NCI-H2081 treated with DMSO at 0.1 percent for 48 hours (cell line): ENCODE measurements at regions not wholly inside any gene's neighbourhood (a gene's known extent, or its start where the extent isn't known, plus 50 kb on each side); places are given as distances from the start of the nearest gene placed in this dataset.

Source experiments
- DNase-seq: peaks from one replicate; lab custom pipeline; 2025; lab: John Stamatoyannopoulos, UW

- DNase-seq = no peak
Observed at GRCh38 chr10:4196183-4196582, 411.2 kb upstream of the KLF6 start.

GRCh38 chr10:4195213-4195612 lies 410.2 kb upstream of the KLF6 start:
- DNase-seq = no peak

GRCh38 chr10:4194231-4194630 lies 409.2 kb upstream of the KLF6 start:
- DNase-seq = no peak

GRCh38 chr10:4191894-4192293 lies 406.9 kb upstream of the KLF6 start:
- no peak for DNase-seq

GRCh38 chr10:4191354-4191753 lies 406.3 kb upstream of the KLF6 start:
- DNase-seq = no peak

- DNase-seq = no peak
Observed at GRCh38 chr10:4190876-4191275, 405.9 kb upstream of the KLF6 start.

- DNase-seq = no peak
Observed at GRCh38 chr10:4189281-4189680, 404.3 kb upstream of the KLF6 start.

GRCh38 chr10:4188406-4188805 lies 403.4 kb upstream of the KLF6 start:
- no peak for DNase-seq

GRCh38 chr10:4186849-4187540 lies 402.0 kb upstream of the KLF6 start:
- DNase-seq = no peak

GRCh38 chr10:4183761-4184261 lies 398.8 kb upstream of the KLF6 start:
- DNase-seq = no peak

- no peak for DNase-seq
Observed at GRCh38 chr10:4181621-4182049, 396.6 kb upstream of the KLF6 start.

GRCh38 chr10:4181081-4181480 lies 396.1 kb upstream of the KLF6 start:
- no peak for DNase-seq

GRCh38 chr10:4177791-4178190 lies 392.8 kb upstream of the KLF6 start:
- no peak for DNase-seq

- DNase-seq = no peak
Observed at GRCh38 chr10:4176500-4177281, 391.7 kb upstream of the KLF6 start.

- no peak for DNase-seq
Observed at GRCh38 chr10:4174197-4174596, 389.2 kb upstream of the KLF6 start.

- no peak for DNase-seq
Observed at GRCh38 chr10:4170633-4171314, 385.8 kb upstream of the KLF6 start.

GRCh38 chr10:4170181-4170580 lies 385.2 kb upstream of the KLF6 start:
- DNase-seq = no peak

GRCh38 chr10:4169448-4169847 lies 384.4 kb upstream of the KLF6 start:
- DNase-seq = no peak

GRCh38 chr10:4167216-4167615 lies 382.2 kb upstream of the KLF6 start:
- DNase-seq = no peak

GRCh38 chr10:4162571-4163286 lies 377.7 kb upstream of the KLF6 start:
- no peak for DNase-seq

- no peak for DNase-seq
Observed at GRCh38 chr10:4159173-4159572, 374.2 kb upstream of the KLF6 start.

GRCh38 chr10:4154191-4154715 lies 369.2 kb upstream of the KLF6 start:
- no peak for DNase-seq
